ENCODE measurements at regions not wholly inside any gene's neighbourhood (a gene's known extent, or its start where the extent isn't known, plus 50 kb on each side); places are given as distances from the start of the nearest gene placed in this dataset.

DNA sequence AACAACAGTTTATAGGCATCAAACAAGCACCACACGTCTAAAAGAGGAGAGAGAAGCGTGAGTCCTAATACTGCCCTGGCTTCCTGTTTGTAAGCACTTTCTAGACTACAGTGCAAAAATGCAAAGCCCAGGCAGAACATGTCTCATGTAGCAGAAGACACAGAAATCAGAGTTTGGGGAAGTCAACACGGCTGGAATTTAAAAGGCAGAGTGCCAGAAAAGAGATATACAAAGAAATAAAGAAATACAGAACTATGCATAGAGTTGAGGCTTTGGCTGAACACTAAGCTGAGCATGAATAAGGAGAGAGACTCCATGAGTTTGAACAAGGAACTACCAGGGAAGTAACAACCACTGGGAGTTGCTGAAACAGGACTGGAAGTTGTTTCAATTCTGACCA lies 566.6 kb upstream of the NR5A2 start:
- Histone ChIP-seq H2AFZ (ENCODE audit: low read length) (peak overlapping the region; percentile 16; the same call in 1 of the 2 replicates), H3K27ac (ENCODE audit: low read depth, low read length, poor library complexity, severe bottlenecking) (no peak overlapping the region), H3K9me2 (ENCODE audit: low read depth, low read length) (no peaks in the 10 kb centered on the region), H3K4me1 (ENCODE audit: insufficient read depth, low read length, severe bottlenecking) (peaks cover 5% of the 10 kb centered on the region), H3K27me3 (ENCODE audit: insufficient read depth, low read length) (no peaks in the 10 kb centered on the region), H3K79me2 (ENCODE audit: insufficient read depth, low read length) (no peaks in the 10 kb centered on the region), H3K9me3 (ENCODE audit: low read length) (0 out of 2 replicates have a peak, but pooled peaks cover 2% of the 10 kb centered on the region), H3K4me3 (ENCODE audit: low read depth, low read length, poor library complexity, severe bottlenecking) (no peak overlapping the region), H3F3A (ENCODE audit: insufficient read depth, low read length) (no peaks in the 10 kb centered on the region), H4K20me1 (ENCODE audit: insufficient read depth, low read length) (no peaks in the 10 kb centered on the region), H3K4me2 (ENCODE audit: low read length) (no peak overlapping the region), H3K36me3 (ENCODE audit: insufficient read depth, low read length) (no peaks in the 10 kb centered on the region), H3K9ac (ENCODE audit: low read length) (no peak overlapping the region)
- no peak for TF ChIP-seq EZH2 (IDR thresholded peaks at IDR 0.05; ENCODE audit: borderline replicate concordance, low read length)
- TF ChIP-seq, protein P1, sequence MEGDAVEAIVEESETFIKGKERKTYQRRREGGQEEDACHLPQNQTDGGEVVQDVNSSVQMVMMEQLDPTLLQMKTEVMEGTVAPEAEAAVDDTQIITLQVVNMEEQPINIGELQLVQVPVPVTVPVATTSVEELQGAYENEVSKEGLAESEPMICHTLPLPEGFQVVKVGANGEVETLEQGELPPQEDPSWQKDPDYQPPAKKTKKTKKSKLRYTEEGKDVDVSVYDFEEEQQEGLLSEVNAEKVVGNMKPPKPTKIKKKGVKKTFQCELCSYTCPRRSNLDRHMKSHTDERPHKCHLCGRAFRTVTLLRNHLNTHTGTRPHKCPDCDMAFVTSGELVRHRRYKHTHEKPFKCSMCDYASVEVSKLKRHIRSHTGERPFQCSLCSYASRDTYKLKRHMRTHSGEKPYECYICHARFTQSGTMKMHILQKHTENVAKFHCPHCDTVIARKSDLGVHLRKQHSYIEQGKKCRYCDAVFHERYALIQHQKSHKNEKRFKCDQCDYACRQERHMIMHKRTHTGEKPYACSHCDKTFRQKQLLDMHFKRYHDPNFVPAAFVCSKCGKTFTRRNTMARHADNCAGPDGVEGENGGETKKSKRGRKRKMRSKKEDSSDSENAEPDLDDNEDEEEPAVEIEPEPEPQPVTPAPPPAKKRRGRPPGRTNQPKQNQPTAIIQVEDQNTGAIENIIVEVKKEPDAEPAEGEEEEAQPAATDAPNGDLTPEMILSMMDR (IDR thresholded peaks at IDR 0.05; ENCODE audit: low read length) = no peak

DNA sequence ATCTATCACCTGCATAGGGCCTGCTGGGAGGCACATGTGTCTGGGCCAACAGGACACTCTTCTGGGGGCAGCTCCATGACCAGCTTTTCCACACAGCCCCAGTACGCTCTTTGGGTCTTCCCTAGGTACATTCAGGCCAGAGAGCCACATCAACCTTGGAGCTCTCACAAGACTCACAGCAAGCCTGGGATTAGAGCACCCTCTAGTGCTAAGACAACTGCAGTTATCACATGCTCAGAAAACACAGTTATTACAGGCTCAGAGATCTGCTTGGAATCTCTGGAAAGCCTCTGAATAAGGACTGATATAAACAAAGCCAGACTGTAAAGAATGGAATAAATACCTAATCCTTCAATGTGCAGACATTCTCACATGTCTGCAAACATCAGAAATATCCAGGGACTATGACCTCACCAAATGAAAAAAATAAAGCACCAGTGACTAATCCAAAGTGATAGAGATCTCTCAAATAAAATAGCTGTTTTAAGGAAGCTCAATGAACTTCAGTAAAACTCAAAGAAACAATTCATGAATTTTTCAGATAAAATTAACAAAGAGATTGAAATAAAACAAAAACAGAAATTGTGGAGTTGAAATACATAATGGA lies 563.9 kb upstream of the NR5A2 start:
- no peaks in the 10 kb centered on the region for H3K79me2 ChIP-seq (ENCODE audit: insufficient read depth, low read length)
- H3K9ac ChIP-seq (ENCODE audit: low read length) = no peak overlapping the region
- no peak overlapping the region for H2AFZ ChIP-seq (ENCODE audit: low read length)
- H3K27ac ChIP-seq (ENCODE audit: low read depth, low read length, poor library complexity, severe bottlenecking) = no peak overlapping the region
- no peaks in the 10 kb centered on the region; the same call in 1 of the 2 replicates for H3F3A ChIP-seq (ENCODE audit: insufficient read depth, low read length)
- H3K4me1 ChIP-seq (ENCODE audit: insufficient read depth, low read length, severe bottlenecking) = peaks cover 5% of the 10 kb centered on the region
- H3K36me3 ChIP-seq (ENCODE audit: insufficient read depth, low read length) = no peaks in the 10 kb centered on the region
- no peaks in the 10 kb centered on the region for H3K27me3 ChIP-seq (ENCODE audit: insufficient read depth, low read length)
- no peak overlapping the region for H3K4me3 ChIP-seq (ENCODE audit: low read depth, low read length, poor library complexity, severe bottlenecking)
- TF ChIP-seq EZH2 (IDR thresholded peaks at IDR 0.05; ENCODE audit: borderline replicate concordance, low read length) = no peak
- TF ChIP-seq, protein P1 (IDR thresholded peaks at IDR 0.05; ENCODE audit: low read length) = peak; percentile 73
- no peaks in the 10 kb centered on the region for H4K20me1 ChIP-seq (ENCODE audit: insufficient read depth, low read length)
- H3K4me2 ChIP-seq (ENCODE audit: low read length) = no peak overlapping the region
- H3K9me3 ChIP-seq (ENCODE audit: low read length) = 0 out of 2 replicates have a peak, but pooled peaks cover 2% of the 10 kb centered on the region
- no peaks in the 10 kb centered on the region for H3K9me2 ChIP-seq (ENCODE audit: low read depth, low read length)

DNA sequence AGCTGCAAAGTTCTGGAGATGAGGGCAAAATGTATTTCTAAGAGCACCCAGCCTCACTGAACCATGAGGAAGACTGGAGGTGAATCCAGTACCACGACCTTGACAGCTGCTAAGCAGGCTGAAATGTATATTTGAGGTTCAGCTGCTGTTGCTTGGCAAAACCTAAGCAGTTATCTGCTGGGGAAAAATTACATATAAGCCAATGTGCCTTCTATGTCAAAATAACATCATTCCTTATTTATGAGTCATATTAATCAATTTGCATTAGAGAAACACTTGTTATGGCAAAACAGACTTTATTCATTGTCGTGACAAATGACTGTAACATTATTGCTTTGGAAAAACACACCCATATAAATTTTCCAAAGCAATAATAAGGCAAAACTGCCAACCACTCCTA lies 560.5 kb upstream of the NR5A2 start:
- no peak overlapping the region for H3K4me2 ChIP-seq (ENCODE audit: low read length)
- H3K4me1 ChIP-seq (ENCODE audit: insufficient read depth, low read length, severe bottlenecking) = no peaks in the 10 kb centered on the region
- no peak overlapping the region for H3K27ac ChIP-seq (ENCODE audit: low read depth, low read length, poor library complexity, severe bottlenecking)
- H3F3A ChIP-seq (ENCODE audit: insufficient read depth, low read length) = no peaks in the 10 kb centered on the region; the same call in 1 of the 2 replicates
- H3K9ac ChIP-seq (ENCODE audit: low read length) = no peak overlapping the region
- no peaks in the 10 kb centered on the region for H3K27me3 ChIP-seq (ENCODE audit: insufficient read depth, low read length)
- H3K9me3 ChIP-seq (ENCODE audit: low read length) = 0 out of 2 replicates have a peak, but pooled peaks cover 2% of the 10 kb centered on the region
- H2AFZ ChIP-seq (ENCODE audit: low read length) = no peak overlapping the region
- no peaks in the 10 kb centered on the region for H4K20me1 ChIP-seq (ENCODE audit: insufficient read depth, low read length)
- H3K79me2 ChIP-seq (ENCODE audit: insufficient read depth, low read length) = no peaks in the 10 kb centered on the region
- H3K4me3 ChIP-seq (ENCODE audit: low read depth, low read length, poor library complexity, severe bottlenecking) = no peak overlapping the region
- TF ChIP-seq, protein P1 (IDR thresholded peaks at IDR 0.05; ENCODE audit: low read length) = no peak
- TF ChIP-seq EZH2 (IDR thresholded peaks at IDR 0.05; ENCODE audit: borderline replicate concordance, low read length) = no peak
- H3K36me3 ChIP-seq (ENCODE audit: insufficient read depth, low read length) = no peaks in the 10 kb centered on the region
- H3K9me2 ChIP-seq (ENCODE audit: low read depth, low read length) = no peaks in the 10 kb centered on the region

Data from OCI-LY1 (cell line).